WTC11 (cell line): ENCODE measurements at regions not wholly inside any gene's neighbourhood (a gene's known extent, or its start where the extent isn't known, plus 50 kb on each side); places are given as distances from the start of the nearest gene placed in this dataset.

Experiments used
- EMX1 ChIP-seq: fragments of 250-450 bp; sonication (Bioruptor Pico); IDR thresholded peaks from 2 replicates; pipeline ENCODE4 v1.8.0; 2021; ENCODE audit warnings: mild to moderate bottlenecking
- FOXJ3 ChIP-seq: sonication (generic); formaldehyde crosslinking; IDR thresholded peaks from 2 replicates; pipeline ENCODE4 v1.9.0; 2021; ENCODE audit warnings: missing genetic modification reagents, mild to moderate bottlenecking, borderline replicate concordance
- JUN ChIP-seq: sonication (generic); formaldehyde crosslinking; IDR thresholded peaks from 2 replicates; pipeline ENCODE4 v1.8.0; 2023; ENCODE audit warnings: mild to moderate bottlenecking, missing genetic modification reagents
- TF ChIP-seq, protein P1 (sequence below): fragments of 200-600 bp; IDR thresholded peaks from 2 replicates; pipeline ENCODE4 v1.8.0; 2022; ENCODE audit warnings: antibody characterized with exemption
- TF ChIP-seq, protein P2 (sequence below): sonication (generic); formaldehyde crosslinking; IDR thresholded peaks from 2 replicates; pipeline ENCODE4 v1.8.0; 2022; ENCODE audit warnings: missing genetic modification reagents
- TF ChIP-seq, protein P3 (sequence below): sonication (generic); formaldehyde crosslinking; IDR thresholded peaks from 2 replicates; pipeline ENCODE4 v1.8.1; 2022; ENCODE audit warnings: low read depth, missing genetic modification reagents, borderline replicate concordance

DNA sequence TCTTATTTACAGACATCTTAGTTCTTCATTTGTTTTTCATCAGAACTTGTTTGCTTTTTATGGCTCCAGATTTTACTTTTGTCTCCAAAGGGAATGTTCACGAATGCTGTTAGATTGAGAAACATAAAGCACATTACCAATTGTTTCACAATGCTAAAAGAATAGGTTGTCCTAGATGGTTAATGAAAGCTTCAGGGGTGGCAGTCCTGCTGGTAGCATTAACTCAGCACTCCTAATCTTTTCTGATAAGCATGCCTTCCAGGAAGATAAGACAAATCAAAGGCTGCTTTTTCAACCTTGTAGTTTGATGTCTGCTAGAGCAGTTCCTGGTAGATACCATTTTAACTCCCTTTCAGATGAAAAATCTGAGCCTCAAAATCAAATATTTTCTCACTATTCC is 619.4 kb downstream of the PYDC2 start:
- TF ChIP-seq FOXJ3 (CRISPR knock-in tag) (no peak), JUN (CRISPR knock-in tag) (no peak), EMX1 (no peak)
- TF ChIP-seq, protein P1, sequence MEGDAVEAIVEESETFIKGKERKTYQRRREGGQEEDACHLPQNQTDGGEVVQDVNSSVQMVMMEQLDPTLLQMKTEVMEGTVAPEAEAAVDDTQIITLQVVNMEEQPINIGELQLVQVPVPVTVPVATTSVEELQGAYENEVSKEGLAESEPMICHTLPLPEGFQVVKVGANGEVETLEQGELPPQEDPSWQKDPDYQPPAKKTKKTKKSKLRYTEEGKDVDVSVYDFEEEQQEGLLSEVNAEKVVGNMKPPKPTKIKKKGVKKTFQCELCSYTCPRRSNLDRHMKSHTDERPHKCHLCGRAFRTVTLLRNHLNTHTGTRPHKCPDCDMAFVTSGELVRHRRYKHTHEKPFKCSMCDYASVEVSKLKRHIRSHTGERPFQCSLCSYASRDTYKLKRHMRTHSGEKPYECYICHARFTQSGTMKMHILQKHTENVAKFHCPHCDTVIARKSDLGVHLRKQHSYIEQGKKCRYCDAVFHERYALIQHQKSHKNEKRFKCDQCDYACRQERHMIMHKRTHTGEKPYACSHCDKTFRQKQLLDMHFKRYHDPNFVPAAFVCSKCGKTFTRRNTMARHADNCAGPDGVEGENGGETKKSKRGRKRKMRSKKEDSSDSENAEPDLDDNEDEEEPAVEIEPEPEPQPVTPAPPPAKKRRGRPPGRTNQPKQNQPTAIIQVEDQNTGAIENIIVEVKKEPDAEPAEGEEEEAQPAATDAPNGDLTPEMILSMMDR = no peak
- TF ChIP-seq, protein P2, sequence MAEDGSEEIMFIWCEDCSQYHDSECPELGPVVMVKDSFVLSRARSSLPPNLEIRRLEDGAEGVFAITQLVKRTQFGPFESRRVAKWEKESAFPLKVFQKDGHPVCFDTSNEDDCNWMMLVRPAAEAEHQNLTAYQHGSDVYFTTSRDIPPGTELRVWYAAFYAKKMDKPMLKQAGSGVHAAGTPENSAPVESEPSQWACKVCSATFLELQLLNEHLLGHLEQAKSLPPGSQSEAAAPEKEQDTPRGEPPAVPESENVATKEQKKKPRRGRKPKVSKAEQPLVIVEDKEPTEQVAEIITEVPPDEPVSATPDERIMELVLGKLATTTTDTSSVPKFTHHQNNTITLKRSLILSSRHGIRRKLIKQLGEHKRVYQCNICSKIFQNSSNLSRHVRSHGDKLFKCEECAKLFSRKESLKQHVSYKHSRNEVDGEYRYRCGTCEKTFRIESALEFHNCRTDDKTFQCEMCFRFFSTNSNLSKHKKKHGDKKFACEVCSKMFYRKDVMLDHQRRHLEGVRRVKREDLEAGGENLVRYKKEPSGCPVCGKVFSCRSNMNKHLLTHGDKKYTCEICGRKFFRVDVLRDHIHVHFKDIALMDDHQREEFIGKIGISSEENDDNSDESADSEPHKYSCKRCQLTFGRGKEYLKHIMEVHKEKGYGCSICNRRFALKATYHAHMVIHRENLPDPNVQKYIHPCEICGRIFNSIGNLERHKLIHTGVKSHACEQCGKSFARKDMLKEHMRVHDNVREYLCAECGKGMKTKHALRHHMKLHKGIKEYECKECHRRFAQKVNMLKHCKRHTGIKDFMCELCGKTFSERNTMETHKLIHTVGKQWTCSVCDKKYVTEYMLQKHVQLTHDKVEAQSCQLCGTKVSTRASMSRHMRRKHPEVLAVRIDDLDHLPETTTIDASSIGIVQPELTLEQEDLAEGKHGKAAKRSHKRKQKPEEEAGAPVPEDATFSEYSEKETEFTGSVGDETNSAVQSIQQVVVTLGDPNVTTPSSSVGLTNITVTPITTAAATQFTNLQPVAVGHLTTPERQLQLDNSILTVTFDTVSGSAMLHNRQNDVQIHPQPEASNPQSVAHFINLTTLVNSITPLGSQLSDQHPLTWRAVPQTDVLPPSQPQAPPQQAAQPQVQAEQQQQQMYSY (CRISPR knock-in tag) = no peak
- TF ChIP-seq, protein P3, sequence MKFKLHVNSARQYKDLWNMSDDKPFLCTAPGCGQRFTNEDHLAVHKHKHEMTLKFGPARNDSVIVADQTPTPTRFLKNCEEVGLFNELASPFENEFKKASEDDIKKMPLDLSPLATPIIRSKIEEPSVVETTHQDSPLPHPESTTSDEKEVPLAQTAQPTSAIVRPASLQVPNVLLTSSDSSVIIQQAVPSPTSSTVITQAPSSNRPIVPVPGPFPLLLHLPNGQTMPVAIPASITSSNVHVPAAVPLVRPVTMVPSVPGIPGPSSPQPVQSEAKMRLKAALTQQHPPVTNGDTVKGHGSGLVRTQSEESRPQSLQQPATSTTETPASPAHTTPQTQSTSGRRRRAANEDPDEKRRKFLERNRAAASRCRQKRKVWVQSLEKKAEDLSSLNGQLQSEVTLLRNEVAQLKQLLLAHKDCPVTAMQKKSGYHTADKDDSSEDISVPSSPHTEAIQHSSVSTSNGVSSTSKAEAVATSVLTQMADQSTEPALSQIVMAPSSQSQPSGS (CRISPR knock-in tag) = no peak
